ENCODE measurements at regions not wholly inside any gene's neighbourhood (a gene's known extent, or its start where the extent isn't known, plus 50 kb on each side); places are given as distances from the start of the nearest gene placed in this dataset.

DNA sequence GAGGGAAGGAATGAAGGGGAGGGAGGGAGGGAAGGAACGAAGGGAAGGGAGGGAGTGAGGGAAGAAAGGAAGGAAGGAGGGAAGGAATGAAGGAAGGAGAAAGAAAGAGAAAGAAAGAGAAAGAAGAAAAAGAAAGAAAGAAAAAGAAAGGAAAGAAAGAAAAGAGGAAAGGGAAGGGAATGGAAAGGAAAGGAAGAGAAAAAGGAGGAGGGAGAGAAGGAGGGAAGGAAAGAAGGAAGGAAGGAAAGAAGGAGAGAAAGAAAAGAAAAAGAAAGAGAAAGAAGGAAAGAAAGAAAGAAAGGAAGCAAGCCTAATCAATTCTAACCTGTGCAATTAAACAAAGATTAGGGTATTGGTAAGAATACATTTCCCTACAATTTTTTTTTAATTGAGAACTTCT, 238.6 kb downstream of the PYDC2 start:
- no peak for DNase-seq (ENCODE audit: low spot score in 2 of 2)
- WGBS, 2 donors, result 63 to 80% methylated on average over 1 of the region's 1 CpG
- no peak overlapping the region for H3K4me3 ChIP-seq (ENCODE audit: low read depth, poor library complexity, severe bottlenecking)
- TF ChIP-seq POLR2A (IDR thresholded peaks at IDR 0.05), result no peak
- TF ChIP-seq, protein P1, sequence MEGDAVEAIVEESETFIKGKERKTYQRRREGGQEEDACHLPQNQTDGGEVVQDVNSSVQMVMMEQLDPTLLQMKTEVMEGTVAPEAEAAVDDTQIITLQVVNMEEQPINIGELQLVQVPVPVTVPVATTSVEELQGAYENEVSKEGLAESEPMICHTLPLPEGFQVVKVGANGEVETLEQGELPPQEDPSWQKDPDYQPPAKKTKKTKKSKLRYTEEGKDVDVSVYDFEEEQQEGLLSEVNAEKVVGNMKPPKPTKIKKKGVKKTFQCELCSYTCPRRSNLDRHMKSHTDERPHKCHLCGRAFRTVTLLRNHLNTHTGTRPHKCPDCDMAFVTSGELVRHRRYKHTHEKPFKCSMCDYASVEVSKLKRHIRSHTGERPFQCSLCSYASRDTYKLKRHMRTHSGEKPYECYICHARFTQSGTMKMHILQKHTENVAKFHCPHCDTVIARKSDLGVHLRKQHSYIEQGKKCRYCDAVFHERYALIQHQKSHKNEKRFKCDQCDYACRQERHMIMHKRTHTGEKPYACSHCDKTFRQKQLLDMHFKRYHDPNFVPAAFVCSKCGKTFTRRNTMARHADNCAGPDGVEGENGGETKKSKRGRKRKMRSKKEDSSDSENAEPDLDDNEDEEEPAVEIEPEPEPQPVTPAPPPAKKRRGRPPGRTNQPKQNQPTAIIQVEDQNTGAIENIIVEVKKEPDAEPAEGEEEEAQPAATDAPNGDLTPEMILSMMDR (IDR thresholded peaks at IDR 0.05), result no peak
- intact Hi-C loops (cut with DNase I; ENCODE audit: low total_unique reads), result no loop called here

DNA sequence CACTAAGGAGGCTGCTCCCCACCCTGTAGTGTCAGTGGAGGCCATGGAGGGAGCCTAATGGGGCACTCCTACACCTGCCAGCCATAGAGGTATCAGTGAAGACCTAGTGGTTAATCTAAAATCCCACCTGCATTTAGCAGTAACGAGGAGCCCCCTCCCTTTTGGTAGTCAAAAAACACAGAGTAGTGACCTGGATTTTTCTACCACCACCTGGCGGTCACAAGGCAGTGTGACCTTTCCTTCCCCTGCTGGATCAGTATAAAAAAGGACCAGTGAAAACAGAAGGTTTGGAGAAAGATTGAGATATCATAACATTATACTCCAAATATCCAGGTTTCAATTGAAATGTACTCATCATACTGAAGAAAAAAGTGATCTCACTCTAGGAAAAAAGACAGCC, 241.2 kb downstream of the PYDC2 start:
- no peak overlapping the region for H3K4me3 ChIP-seq (ENCODE audit: low read depth, poor library complexity, severe bottlenecking)
- intact Hi-C loops (cut with DNase I; ENCODE audit: low total_unique reads), result no loop called here
- TF ChIP-seq, protein P1 (IDR thresholded peaks at IDR 0.05), result no peak
- TF ChIP-seq POLR2A (IDR thresholded peaks at IDR 0.05), result no peak
- no peak for DNase-seq (ENCODE audit: low spot score in 2 of 2)
- WGBS, 2 donors, result 74 to 79% methylated on average over 2 of the region's 2 CpGs

DNA sequence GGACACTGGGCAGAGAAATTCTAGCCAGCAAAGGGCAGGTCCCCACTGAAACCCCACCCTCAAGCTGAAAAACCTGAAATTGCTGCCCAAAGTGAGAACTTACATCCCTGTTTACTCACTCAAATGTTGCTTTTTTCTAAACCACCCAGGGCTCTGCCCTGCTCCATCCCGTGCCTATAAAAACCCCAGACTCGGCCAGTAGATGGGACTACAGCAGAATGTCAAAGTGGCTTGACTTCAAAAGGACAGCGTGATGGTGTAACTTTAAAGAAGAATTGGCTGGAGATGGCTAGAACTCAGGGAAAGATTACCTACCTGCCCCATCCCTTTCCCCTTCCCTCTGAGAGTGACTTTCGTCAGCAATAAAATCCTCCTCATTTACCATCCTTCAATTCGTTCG, 246.9 kb downstream of the PYDC2 start:
- no peak for TF ChIP-seq POLR2A (IDR thresholded peaks at IDR 0.05)
- TF ChIP-seq, protein P1 (IDR thresholded peaks at IDR 0.05), result no peak
- no peak for DNase-seq (ENCODE audit: low spot score in 2 of 2)
- intact Hi-C loops (cut with DNase I; ENCODE audit: low total_unique reads), result no loop called here
- H3K4me3 ChIP-seq (ENCODE audit: low read depth, poor library complexity, severe bottlenecking), result no peak overlapping the region
- WGBS, 2 donors, result 73 to 86% methylated on average over 6 of the region's 6 CpGs

DNA sequence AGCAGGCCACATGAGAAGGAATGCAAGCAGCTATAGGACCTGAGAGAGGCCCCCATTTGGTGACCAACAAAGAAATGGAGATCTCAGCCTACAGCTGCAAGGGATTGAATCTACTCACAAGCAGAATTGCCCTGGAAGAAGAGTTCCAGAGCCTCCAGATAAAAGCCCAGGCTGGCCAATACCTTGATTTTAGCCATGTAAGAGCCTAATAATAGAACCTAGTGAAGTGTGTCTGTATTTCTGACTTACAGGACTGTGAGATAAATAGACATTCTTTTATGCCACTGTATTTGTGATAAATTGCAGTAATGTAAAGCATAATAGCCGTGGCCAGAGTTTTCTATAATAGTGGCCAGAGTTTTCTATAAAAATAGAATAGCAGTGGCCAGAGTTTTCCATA, 254.6 kb downstream of the PYDC2 start:
- WGBS, 2 donors, result 75 to 76% methylated on average over 1 of the region's 1 CpG
- DNase-seq (ENCODE audit: low spot score in 2 of 2), result no peak
- intact Hi-C loops (cut with DNase I; ENCODE audit: low total_unique reads), result no loop called here
- no peak overlapping the region for H3K4me3 ChIP-seq (ENCODE audit: low read depth, poor library complexity, severe bottlenecking)
- no peak for TF ChIP-seq POLR2A (IDR thresholded peaks at IDR 0.05)
- TF ChIP-seq, protein P1 (IDR thresholded peaks at IDR 0.05), result no peak

DNA sequence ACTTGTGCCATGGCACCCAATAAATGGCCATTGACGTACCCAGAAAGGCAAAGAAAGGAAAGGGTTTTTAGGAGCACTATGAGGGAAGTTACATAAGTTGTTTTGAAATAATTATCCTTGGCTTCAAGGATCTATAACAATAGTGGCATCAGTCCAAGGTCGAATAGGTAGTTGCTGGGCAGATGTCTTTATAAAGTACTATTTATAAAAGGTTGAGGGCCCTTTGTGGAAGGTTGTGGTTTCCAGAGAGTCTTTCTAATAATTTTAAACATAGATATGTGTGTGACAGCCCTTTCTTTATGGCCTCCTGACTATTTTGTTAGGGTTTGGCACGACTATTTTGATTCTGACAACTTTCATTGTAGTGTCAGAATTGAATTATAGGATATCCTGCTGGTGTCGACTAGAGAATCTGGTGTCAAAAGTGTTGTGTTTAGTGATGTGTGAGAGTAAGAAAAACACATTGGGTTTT, 260.5 kb downstream of the PYDC2 start:
- WGBS, 2 donors, result 31 to 39% methylated on average over 4 of the region's 4 CpGs
- TF ChIP-seq, protein P1 (IDR thresholded peaks at IDR 0.05), result no peak
- no peak for TF ChIP-seq POLR2A (IDR thresholded peaks at IDR 0.05)

DNA sequence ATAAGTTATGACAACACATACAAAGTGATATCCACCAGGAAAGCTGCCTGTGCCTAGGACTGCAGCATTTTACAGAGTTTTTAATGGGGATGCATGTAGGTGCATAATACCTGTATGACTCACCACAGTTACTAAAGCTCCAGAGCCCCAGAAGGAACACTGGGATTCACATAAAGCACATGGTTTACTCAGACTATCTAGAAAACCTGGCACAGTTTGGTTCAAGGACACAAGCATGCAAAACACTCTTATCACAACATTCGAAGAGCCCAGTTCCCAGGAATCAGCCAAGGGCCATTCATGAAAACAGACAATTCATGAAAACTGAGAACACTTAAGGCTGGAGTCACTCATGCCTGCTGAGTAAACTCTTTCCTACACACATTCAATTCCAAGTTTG, 261.0 kb downstream of the PYDC2 start:
- WGBS, 2 donors, result 44 to 62% methylated on average over 1 of the region's 1 CpG

More for the DNA sequence above, 260.5 kb downstream of the PYDC2 start:
- no peak overlapping the region for H3K4me3 ChIP-seq (ENCODE audit: low read depth, poor library complexity, severe bottlenecking)
- no peak for DNase-seq (ENCODE audit: low spot score in 2 of 2)
- intact Hi-C loops (cut with DNase I; ENCODE audit: low total_unique reads), result no loop called here

More for the DNA sequence above, 261.0 kb downstream of the PYDC2 start:
- TF ChIP-seq, protein P1 (IDR thresholded peaks at IDR 0.05), result no peak
- no peak for TF ChIP-seq POLR2A (IDR thresholded peaks at IDR 0.05)
- intact Hi-C loops (cut with DNase I; ENCODE audit: low total_unique reads), result no loop called here
- no peak for DNase-seq (ENCODE audit: low spot score in 2 of 2)
- no peak overlapping the region for H3K4me3 ChIP-seq (ENCODE audit: low read depth, poor library complexity, severe bottlenecking)

All from lower leg skin (tissue), 4 donors.